ENCODE measurements at regions not wholly inside any gene's neighbourhood (a gene's known extent, or its start where the extent isn't known, plus 50 kb on each side); places are given as distances from the start of the nearest gene placed in this dataset.
"Not testable (repeated sequence)": the region's sequence is repeated elsewhere in the genome, so short reads cannot be mapped to it uniquely, and the experiment has no call there.

GRCh38 chr13:48826922-48827454 lies 148.7 kb upstream of the FNDC3A start:
- not testable (repeated sequence) for TF ChIP-seq CTCF (IDR thresholded peaks at IDR 0.05; ENCODE audit: low read depth, low read length, poor library complexity, severe bottlenecking); EZH2phosphoT487 (IDR thresholded peaks at IDR 0.05; ENCODE audit: borderline replicate concordance, low read length)

All from DOHH2 (cell line).